ENCODE measurements at regions not wholly inside any gene's neighbourhood (a gene's known extent, or its start where the extent isn't known, plus 50 kb on each side); places are given as distances from the start of the nearest gene placed in this dataset.

- Histone ChIP-seq H3K9me3 (ENCODE audit: control insufficient read depth in 1 of 2, insufficient read depth in 1 of 2, low read length in 2 of 2) (no peaks in the 10 kb centered on the region), H3K4me3 (ENCODE audit: low read length) (no peak overlapping the region), H3K27ac (ENCODE audit: low read depth in 1 of 2, low read length in 2 of 2) (no peak overlapping the region), H3K27me3 (ENCODE audit: control insufficient read depth in 1 of 2, insufficient read depth in 2 of 2, low read length in 2 of 2) (no peaks in the 10 kb centered on the region), H3K36me3 (ENCODE audit: insufficient read depth, low read length) (no peaks in the 10 kb centered on the region), H3K4me1 (ENCODE audit: insufficient read depth, low read length) (no peaks in the 10 kb centered on the region)
- H3K27me3 Mint-ChIP-seq = no peaks in the 10 kb centered on the region
- POLR2A ChIA-PET = no interaction called here
- intact Hi-C loops (cut with DNase I, micrococcal nuclease) = no loop called here
- H3K27ac Mint-ChIP-seq = no peak overlapping the region
- no peaks in the 10 kb centered on the region for H3K4me1 Mint-ChIP-seq (ENCODE audit: low read depth)
- H3K36me3 Mint-ChIP-seq (ENCODE audit: low read depth) = no peaks in the 10 kb centered on the region
- ATAC-seq (ENCODE audit: poor library complexity) (no peak), DNase-seq (no peak)
- CTCF ChIA-PET = no interaction called here
- H3K4me3 Mint-ChIP-seq = no peak overlapping the region
- no peaks in the 10 kb centered on the region for H3K9me3 Mint-ChIP-seq
- TF ChIP-seq CTCF (IDR thresholded peaks at IDR 0.05) = no peak
These were observed 587.5 kb upstream of the ADGRL2 start for GRCh38 chr1:81213279-81213678.

GRCh38 chr1:81209461-81209860 is 591.3 kb upstream of the ADGRL2 start:
- H3K27ac Mint-ChIP-seq = no peak overlapping the region
- H3K4me3 Mint-ChIP-seq = no peak overlapping the region
- no peaks in the 10 kb centered on the region for H3K36me3 Mint-ChIP-seq (ENCODE audit: low read depth)
- no peak for ATAC-seq (ENCODE audit: poor library complexity)
- H3K27me3 Mint-ChIP-seq = no peaks in the 10 kb centered on the region
- POLR2A ChIA-PET = no interaction called here
- no peaks in the 10 kb centered on the region for H3K9me3 ChIP-seq (ENCODE audit: control insufficient read depth in 1 of 2, insufficient read depth in 1 of 2, low read length in 2 of 2)
- no peaks in the 10 kb centered on the region for H3K36me3 ChIP-seq (ENCODE audit: insufficient read depth, low read length)
- no peak for TF ChIP-seq CTCF (IDR thresholded peaks at IDR 0.05)
- no peak overlapping the region for H3K27ac ChIP-seq (ENCODE audit: low read depth in 1 of 2, low read length in 2 of 2)
- intact Hi-C loops (cut with DNase I, micrococcal nuclease) = no loop called here
- H3K9me3 Mint-ChIP-seq = no peaks in the 10 kb centered on the region
- H3K4me3 ChIP-seq (ENCODE audit: low read length) = no peak overlapping the region
- CTCF ChIA-PET = no interaction called here
- DNase-seq = no peak
- H3K27me3 ChIP-seq (ENCODE audit: control insufficient read depth in 1 of 2, insufficient read depth in 2 of 2, low read length in 2 of 2) = no peaks in the 10 kb centered on the region
- H3K4me1 ChIP-seq (ENCODE audit: insufficient read depth, low read length) = no peaks in the 10 kb centered on the region
- no peaks in the 10 kb centered on the region for H3K4me1 Mint-ChIP-seq (ENCODE audit: low read depth)

- no peaks in the 10 kb centered on the region for H3K36me3 Mint-ChIP-seq (ENCODE audit: low read depth)
These were observed 592.3 kb upstream of the ADGRL2 start for GRCh38 chr1:81208441-81208840.

More at GRCh38 chr1:81208441-81208840, 592.3 kb upstream of the ADGRL2 start:
- ChIA-PET CTCF (interaction anchor here (0.6 kb wide), 1 partner anchor 27 kb away, joined by 3 read pairs; no protein-coding TSS in a partner anchor), POLR2A (no interaction called here)
- Histone ChIP-seq H3K4me3 (ENCODE audit: low read length) (no peak overlapping the region), H3K9me3 (ENCODE audit: control insufficient read depth in 1 of 2, insufficient read depth in 1 of 2, low read length in 2 of 2) (no peaks in the 10 kb centered on the region), H3K4me1 (ENCODE audit: insufficient read depth, low read length) (no peaks in the 10 kb centered on the region), H3K36me3 (ENCODE audit: insufficient read depth, low read length) (no peaks in the 10 kb centered on the region), H3K27me3 (ENCODE audit: control insufficient read depth in 1 of 2, insufficient read depth in 2 of 2, low read length in 2 of 2) (no peaks in the 10 kb centered on the region), H3K27ac (ENCODE audit: low read depth in 1 of 2, low read length in 2 of 2) (no peak overlapping the region)
- no peak overlapping the region for H3K4me3 Mint-ChIP-seq
- no peaks in the 10 kb centered on the region for H3K9me3 Mint-ChIP-seq
- no peak for TF ChIP-seq CTCF (IDR thresholded peaks at IDR 0.05)
- ATAC-seq (ENCODE audit: poor library complexity) (no peak), DNase-seq (peak in 3 of 14 experiments; percentile 6 to 54 (median 19))
- no peak overlapping the region for H3K27ac Mint-ChIP-seq
- no peaks in the 10 kb centered on the region for H3K27me3 Mint-ChIP-seq
- no peaks in the 10 kb centered on the region for H3K4me1 Mint-ChIP-seq (ENCODE audit: low read depth)
- intact Hi-C loops (cut with DNase I, micrococcal nuclease) = no loop called here
